Fibroblast of skin of right quadriceps (primary cell): ENCODE measurements at regions not wholly inside any gene's neighbourhood (a gene's known extent, or its start where the extent isn't known, plus 50 kb on each side); places are given as distances from the start of the nearest gene placed in this dataset.
"Not testable (repeated sequence)": the region's sequence is repeated elsewhere in the genome, so short reads cannot be mapped to it uniquely, and the experiment has no call there.

Source experiments
- DNase-seq: peaks from one replicate; pipeline ENCODE4 v3.0.0-alpha.2; 2013

- DNase-seq, result no peak
Observed at GRCh38 chr3:21237638-21238037, 513.4 kb downstream of the ZNF385D start.

GRCh38 chr3:21235491-21235890 is 515.5 kb downstream of the ZNF385D start:
- no peak for DNase-seq

DNA sequence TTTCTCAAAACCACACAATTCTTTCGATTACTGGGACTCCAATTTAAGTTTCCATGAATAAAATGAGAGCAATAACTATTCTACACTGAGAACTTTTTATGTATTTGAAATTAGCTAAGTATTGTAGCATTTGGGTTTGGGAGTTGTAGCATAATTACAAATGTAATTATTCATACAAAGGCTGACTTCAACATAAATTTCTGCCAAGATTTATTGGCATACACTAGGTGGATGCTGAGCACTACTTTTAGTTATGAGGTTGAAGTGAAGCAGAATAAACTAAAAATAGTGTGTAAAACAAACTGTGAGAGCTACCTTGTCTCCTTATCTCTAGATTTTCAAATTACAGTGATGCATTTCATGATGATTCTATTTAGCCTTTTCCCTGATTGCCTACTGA is 516.1 kb downstream of the ZNF385D start:
- no peak for DNase-seq

GRCh38 chr3:21229426-21230135 is 521.4 kb downstream of the ZNF385D start:
- DNase-seq, result no peak

GRCh38 chr3:21226086-21226485 is 524.9 kb downstream of the ZNF385D start:
- DNase-seq, result no peak

DNA sequence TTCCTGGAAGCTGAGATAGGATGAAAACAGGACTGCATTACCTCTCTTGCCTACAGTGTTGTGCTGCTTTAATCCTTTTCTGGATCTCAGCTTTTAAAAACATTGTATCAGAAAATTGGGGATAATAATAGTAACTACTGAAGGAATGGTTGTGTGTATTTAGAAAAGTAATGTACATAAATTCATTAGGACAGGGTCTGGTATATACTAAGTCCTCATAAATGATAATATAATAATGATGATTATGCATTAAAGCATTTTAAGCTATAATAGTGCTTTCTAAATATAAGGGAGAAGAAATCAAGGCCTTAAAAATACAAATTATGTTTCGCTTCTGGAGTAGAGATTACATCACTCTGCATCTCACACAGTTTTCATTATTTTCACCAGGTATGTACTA is 530.1 kb downstream of the ZNF385D start:
- no peak for DNase-seq

GRCh38 chr3:21216598-21216997 is 534.4 kb downstream of the ZNF385D start:
- DNase-seq, result no peak

GRCh38 chr3:21204122-21204521 is 546.9 kb downstream of the ZNF385D start:
- DNase-seq, result not testable (repeated sequence)

GRCh38 chr3:21195203-21195602 is 555.8 kb downstream of the ZNF385D start:
- DNase-seq, result no peak

DNA sequence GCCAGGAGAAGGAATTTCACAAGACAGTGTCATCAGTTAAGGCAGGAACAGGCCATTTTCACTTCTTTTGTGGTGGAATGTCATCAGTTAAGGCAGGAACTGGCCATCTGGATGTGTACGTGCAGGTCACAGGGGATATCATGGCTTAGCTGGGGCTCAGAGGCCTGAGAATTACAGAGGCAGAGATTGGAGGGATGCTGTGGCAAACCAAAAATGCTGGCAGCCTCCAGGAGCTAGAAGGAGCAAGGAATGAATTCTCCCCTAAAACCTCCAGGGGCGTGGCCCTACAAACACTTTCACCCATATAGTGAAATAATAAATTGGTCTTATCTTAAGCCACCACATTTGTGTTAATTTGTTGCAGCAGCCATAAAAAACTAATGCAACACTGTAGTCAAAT is 557.0 kb downstream of the ZNF385D start:
- not testable (repeated sequence) for DNase-seq

- no peak for DNase-seq
Observed at GRCh38 chr3:21188459-21188858, 562.6 kb downstream of the ZNF385D start.

GRCh38 chr3:21185816-21186314 is 565.1 kb downstream of the ZNF385D start:
- DNase-seq, result no peak

DNA sequence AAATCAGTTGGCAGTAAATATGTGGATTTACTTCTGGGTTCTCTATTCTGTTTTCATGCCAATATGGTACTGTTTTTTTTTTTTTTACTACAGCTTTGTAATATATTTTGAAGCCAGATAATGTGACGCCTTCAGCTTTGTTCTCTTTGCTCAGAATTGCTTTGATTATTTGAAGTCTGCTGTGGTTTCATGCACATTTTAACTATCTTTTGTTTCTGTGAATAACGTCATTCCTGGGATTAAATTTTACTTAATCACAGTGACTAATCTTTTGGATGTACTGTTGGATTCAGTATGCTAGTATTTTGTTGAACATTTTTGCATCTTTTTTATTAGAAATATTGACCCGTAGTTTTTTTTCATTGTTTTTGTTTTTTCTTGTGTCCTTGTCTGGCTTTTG is 576.5 kb downstream of the ZNF385D start:
- DNase-seq, result peak; percentile 23

GRCh38 chr3:21170964-21171363 is 580.0 kb downstream of the ZNF385D start:
- DNase-seq, result no peak

DNA sequence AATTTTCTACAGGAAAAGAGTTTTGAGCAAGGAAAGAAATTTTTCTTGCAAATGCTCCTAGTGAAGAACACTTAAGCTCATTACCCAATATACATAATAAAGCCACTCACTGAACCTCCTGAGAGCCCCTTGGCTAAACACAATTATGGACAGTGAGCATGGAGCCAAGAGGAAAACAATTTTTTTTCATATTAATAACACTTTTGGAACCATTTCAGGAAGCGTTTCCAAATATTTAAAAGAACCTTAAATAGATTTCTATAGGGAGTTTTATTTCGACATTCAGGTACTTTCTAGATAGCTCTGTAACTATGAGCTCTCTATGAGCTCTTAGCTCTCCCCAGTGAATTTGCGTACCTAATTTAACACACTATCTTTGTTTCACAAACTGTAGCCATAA is 581.1 kb downstream of the ZNF385D start:
- no peak for DNase-seq

- DNase-seq, result no peak
Observed at GRCh38 chr3:21168471-21168870, 582.5 kb downstream of the ZNF385D start.

GRCh38 chr3:21163956-21164355 is 587.1 kb downstream of the ZNF385D start:
- no peak for DNase-seq

DNA sequence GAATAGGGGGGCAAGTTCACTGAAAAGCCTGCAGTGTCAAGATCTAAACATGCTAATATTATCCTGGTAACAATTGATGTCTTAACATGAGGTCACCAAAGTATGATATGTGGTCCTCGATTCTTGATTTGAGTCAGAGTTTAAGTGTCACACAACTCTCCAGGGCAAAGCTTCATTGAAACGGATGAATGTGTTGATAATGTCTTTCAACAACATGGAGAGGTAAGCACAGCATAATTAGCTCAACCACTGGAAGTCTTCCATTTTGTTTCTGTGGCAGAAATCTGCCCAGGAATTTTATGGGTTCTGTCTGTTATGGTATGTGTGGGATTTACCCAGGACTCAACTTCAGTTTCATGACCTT is 591.5 kb downstream of the ZNF385D start:
- DNase-seq, result no peak

GRCh38 chr3:21158861-21159542 is 592.0 kb downstream of the ZNF385D start:
- DNase-seq, result peak; percentile 95

DNA sequence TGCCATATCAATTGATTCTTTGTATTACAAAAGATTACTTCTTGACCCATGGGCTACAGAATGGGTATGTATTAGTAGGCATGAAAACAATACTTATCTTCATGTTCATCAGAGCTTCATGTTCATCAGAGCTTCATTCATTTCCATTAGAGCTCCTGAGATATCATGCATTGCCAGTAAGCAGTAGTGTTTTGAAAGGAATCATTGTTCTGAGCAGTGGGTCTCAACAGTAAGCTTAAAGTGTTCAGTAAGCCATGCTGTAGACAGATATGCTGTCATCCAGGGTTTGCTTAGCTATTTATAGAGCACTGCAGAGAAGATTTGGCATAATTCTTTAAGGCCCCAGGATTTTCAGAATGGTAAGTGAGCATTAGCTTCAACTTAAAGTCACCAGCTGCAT is 596.1 kb downstream of the ZNF385D start:
- DNase-seq, result no peak

- DNase-seq, result no peak
Observed at GRCh38 chr3:21152555-21152954, 598.5 kb downstream of the ZNF385D start.

GRCh38 chr3:21142949-21143348 is 608.1 kb downstream of the ZNF385D start:
- DNase-seq, result no peak

GRCh38 chr3:21142031-21142430 is 609.0 kb downstream of the ZNF385D start:
- DNase-seq, result no peak

- no peak for DNase-seq
Observed at GRCh38 chr3:21140785-21141184, 610.2 kb downstream of the ZNF385D start.

GRCh38 chr3:21138085-21138484 is 612.9 kb downstream of the ZNF385D start:
- no peak for DNase-seq
